Mucosa of rectum (tissue), 2 donors: ENCODE measurements at regions not wholly inside any gene's neighbourhood (a gene's known extent, or its start where the extent isn't known, plus 50 kb on each side); places are given as distances from the start of the nearest gene placed in this dataset.
A peak's percentile ranks its signal among the peaks of the same experiment; 100 is the strongest.

Experiments used
- H3K27ac ChIP-seq, 2 donors: one replicate each; pipeline ENCODE4 v1.7.0; 2013; ENCODE audit warnings: inconsistent platforms in 2 of 2, low read depth in 2 of 2, low read length in 2 of 2
- H3K27me3 ChIP-seq, 2 donors: one replicate each; pipeline ENCODE4 v1.7.0; 2013; ENCODE audit warnings: low read length in 2 of 2; ENCODE audit not compliant: control insufficient read depth in 2 of 2, insufficient read depth in 2 of 2
- H3K36me3 ChIP-seq, 2 donors: one replicate each; pipeline ENCODE4 v1.7.0; 2013; ENCODE audit warnings: low read length in 2 of 2; ENCODE audit not compliant: control insufficient read depth in 2 of 2, insufficient read depth in 2 of 2
- H3K4me1 ChIP-seq, 2 donors: one replicate each; pipeline ENCODE4 v1.7.0; 2013; ENCODE audit warnings: low read length in 2 of 2, mild to moderate bottlenecking in 1 of 2; ENCODE audit not compliant: control insufficient read depth in 2 of 2, insufficient read depth in 2 of 2
- H3K4me3 ChIP-seq, 2 donors: one replicate each; pipeline ENCODE4 v1.7.0; 2013; ENCODE audit warnings: low read length in 2 of 2
- H3K9ac ChIP-seq, 2 donors: one replicate each; pipeline ENCODE4 v1.7.0; 2013; ENCODE audit warnings: low read length in 2 of 2, low read depth in 1 of 2, mild to moderate bottlenecking in 1 of 2
- H3K9me3 ChIP-seq, 2 donors: one replicate each; pipeline ENCODE4 v1.7.0; 2013; ENCODE audit warnings: low read length in 2 of 2; ENCODE audit not compliant: control insufficient read depth in 2 of 2
- donor health status: healthy.
- donor health status: Normal muscosa, but diverticular disease.

DNA sequence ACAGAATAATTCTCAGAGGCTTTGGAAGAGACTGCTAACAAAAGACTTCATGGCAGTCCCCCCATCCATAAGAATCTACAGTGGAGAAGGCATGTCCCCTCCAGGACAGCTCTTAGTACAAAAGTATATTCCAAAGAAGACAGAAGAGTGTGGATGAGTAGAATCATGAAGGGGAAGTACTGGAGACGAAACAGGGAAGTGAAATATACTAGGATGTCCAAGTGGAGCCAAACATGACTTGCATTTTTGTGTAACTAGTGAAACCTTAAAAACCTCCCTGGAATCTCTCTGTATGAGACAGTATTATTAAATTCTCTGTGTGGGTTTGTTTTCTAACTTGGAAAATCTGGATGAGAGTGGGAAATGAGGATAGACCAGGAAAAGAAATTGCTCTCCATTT is 312.4 kb downstream of the RSL24D1 start:
- no peak overlapping the region for H3K9ac ChIP-seq
- H3K4me3 ChIP-seq, result no peak overlapping the region
- no peaks in the 10 kb centered on the region for H3K27me3 ChIP-seq
- no peaks in the 10 kb centered on the region for H3K4me1 ChIP-seq
- H3K27ac ChIP-seq, result peak overlapping the region in 1 of 2 donors; percentile 9
- peaks cover 2% of the 10 kb centered on the region in 2 donors for H3K9me3 ChIP-seq
- H3K36me3 ChIP-seq, result no peaks in the 10 kb centered on the region

DNA sequence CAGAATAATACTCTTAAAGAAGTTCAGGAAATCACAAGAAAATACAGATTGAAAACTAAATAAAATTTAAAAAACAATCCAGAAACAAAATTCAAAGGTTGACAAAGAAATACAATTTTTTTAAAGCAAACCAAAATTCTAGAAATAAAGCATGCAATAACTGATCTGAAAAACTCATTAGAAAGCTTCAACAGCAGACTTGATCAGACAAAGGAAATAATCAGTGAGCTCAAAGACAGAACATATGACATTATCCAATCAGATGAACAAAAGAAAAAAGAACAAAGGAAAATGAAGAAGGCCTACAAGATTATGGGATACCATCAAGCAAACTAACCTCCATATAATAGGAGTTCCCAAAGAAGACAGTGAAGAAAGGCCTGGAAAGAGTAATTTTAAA is 336.8 kb downstream of the RSL24D1 start:
- Histone ChIP-seq H3K27ac (no peak overlapping the region), H3K9me3 (peaks cover 0 to 6% of the 10 kb centered on the region in 2 donors)

DNA sequence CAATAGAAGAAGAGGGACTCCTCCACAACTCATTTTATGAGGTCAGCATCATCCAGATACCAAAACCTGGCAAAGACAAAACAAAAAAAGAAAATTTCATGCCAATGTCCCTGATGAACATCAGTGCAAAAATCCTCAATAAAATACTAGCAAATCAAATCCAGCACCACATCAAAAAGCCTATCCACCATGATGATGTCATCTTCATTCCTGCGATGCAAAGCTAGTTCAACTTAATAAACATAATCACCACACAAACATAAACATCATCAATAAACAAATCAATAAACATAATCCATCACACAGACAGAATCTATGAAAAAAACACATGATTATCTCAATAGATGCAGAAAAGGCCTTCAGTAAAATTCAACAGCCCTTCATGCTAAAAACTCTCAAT is 342.1 kb downstream of the RSL24D1 start:
- Histone ChIP-seq H3K4me1 (no peaks in the 10 kb centered on the region), H3K9me3 (peaks cover 0 to 6% of the 10 kb centered on the region in 2 donors), H3K36me3 (no peaks in the 10 kb centered on the region), H3K27ac (no peak overlapping the region), H3K27me3 (no peaks in the 10 kb centered on the region), H3K9ac (no peak overlapping the region), H3K4me3 (no peak overlapping the region)

More for the DNA sequence above, 336.8 kb downstream of the RSL24D1 start:
- Histone ChIP-seq H3K4me3 (no peak overlapping the region), H3K27me3 (no peaks in the 10 kb centered on the region), H3K9ac (no peak overlapping the region), H3K36me3 (no peaks in the 10 kb centered on the region), H3K4me1 (no peaks in the 10 kb centered on the region)

DNA sequence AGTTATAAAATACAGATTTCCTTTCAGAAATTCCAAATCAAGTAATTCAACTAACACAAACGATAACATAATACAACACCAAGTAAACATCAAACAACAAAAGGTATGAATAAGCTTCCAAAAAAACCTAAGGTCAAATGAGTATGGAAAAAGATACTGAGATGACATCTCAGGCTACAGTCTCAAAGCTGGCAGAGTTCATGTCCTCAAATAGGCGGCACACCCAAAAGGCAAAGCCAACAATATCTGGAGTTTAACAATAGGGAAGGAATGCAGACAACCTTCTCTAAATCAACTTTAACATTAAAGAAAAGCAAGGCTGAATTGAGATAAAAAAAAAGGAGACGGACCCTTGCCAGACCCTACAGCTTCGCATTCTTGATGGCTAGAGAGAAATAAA is 346.6 kb downstream of the RSL24D1 start:
- Histone ChIP-seq H3K36me3 (no peaks in the 10 kb centered on the region), H3K27ac (no peak overlapping the region), H3K9ac (no peak overlapping the region), H3K9me3 (no peaks in the 10 kb centered on the region), H3K27me3 (no peaks in the 10 kb centered on the region), H3K4me1 (no peaks in the 10 kb centered on the region), H3K4me3 (no peak overlapping the region)

DNA sequence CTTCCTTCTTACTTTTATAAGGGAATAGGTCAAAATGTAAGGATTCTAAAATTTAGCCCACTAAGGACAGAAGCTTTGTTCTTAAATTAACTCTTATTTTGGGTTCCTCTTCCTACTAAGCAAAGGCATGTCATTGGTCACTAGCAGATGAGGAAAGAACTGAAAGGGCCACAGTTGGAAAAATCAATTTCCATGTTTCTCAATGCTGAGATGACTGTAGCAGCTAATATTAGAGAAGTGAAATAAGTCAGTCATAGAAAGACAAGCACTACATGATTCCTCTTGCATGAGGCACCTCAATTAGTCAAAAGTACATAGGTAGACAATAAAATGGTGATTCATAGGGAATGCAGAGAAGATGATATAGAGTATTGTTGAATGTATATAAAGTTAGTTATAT is 353.7 kb downstream of the RSL24D1 start:
- Histone ChIP-seq H3K36me3 (no peaks in the 10 kb centered on the region), H3K9ac (no peak overlapping the region), H3K4me1 (no peaks in the 10 kb centered on the region), H3K27ac (no peak overlapping the region), H3K4me3 (no peak overlapping the region), H3K9me3 (no peaks in the 10 kb centered on the region), H3K27me3 (no peaks in the 10 kb centered on the region)

DNA sequence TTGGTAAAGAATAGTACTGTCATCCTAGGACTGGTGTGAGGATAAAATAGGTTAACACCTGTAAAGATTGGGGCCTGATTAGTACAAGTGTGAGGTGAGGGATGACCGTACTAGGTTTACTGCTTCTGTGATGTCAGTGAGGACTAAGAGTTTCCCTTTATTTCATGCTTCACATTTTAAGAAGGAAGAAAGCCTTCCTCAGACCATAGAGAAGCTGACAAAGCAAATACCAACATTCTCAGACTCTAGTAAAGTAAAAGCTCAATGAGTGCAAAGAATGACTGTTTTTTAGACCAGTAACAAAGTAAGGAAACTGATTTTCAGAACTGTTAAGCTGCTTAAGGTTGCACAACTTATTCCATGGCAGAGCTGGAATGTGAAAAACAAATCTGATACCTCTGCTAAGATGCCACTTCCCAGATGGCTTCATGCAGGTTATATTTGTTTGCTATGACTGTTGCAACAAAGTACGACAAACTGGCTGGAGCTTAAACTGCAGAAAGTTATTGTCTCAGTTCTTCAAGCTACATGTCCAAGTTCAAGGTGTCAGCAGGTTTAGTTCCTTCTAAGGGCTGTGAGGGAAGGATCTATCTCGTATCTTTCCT is 354.9 kb downstream of the RSL24D1 start:
- Histone ChIP-seq H3K27me3 (no peaks in the 10 kb centered on the region), H3K4me1 (no peaks in the 10 kb centered on the region), H3K9ac (no peak overlapping the region), H3K9me3 (no peaks in the 10 kb centered on the region), H3K4me3 (no peak overlapping the region), H3K27ac (no peak overlapping the region), H3K36me3 (no peaks in the 10 kb centered on the region)

DNA sequence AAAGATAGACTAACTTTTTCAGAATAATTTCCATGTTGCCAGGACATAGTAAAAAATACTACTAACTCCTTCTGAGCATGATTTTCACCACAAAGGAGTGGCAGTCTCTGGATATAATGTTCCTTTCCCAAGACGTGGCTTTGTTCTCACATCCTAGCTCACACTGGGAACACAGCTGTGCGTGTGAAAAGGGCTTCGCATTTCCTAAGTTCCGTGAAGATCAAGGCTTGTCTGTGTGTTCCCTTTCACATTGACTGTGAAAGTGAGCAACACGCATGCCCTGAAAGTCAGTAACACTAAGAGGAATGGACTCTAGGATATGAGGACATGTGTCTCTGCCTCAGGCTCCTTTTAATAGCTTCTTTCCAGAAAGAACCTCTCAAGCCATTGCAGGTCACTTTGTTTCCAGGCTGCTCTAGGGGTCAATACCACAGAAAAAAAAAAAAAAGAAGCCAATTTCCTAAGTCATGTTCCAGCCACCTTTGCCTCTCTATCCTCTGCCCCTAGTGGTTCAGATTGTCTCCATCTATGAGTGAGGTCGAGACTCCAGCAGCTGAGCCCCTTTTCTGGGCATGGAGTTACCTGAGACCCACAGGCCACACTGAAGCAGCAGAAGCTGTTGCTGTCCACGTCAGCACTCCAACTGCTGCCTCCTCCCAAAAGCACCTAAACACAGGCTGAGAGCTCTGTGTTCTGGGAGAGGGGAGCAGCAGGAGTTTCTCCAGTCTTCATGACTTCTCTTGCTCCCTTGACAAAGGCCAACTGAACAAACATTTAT is 355.9 kb downstream of the RSL24D1 start:
- Histone ChIP-seq H3K4me1 (no peaks in the 10 kb centered on the region), H3K27me3 (no peaks in the 10 kb centered on the region), H3K9me3 (no peaks in the 10 kb centered on the region), H3K36me3 (no peaks in the 10 kb centered on the region), H3K4me3 (no peak overlapping the region), H3K9ac (no peak overlapping the region), H3K27ac (no peak overlapping the region)

DNA sequence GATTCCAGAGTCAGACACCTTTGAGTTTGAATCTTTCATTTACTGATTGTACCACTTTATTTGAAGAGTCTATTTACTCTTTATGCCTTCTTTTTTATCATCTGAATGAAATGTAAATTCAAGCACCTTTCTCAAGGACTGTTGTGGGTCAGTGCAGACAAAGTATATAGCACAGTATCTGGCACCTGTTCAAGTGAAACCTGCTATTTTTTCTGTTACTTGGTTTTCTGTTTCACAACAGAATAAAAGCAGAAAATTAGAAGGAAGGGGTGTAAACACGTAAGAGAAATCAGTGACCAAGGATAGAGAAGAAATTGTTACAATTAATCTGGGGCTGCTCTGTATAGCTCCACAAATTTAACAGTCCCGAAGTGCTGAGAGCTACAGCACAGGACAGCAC is 357.4 kb downstream of the RSL24D1 start:
- Histone ChIP-seq H3K4me3 (no peak overlapping the region), H3K36me3 (no peaks in the 10 kb centered on the region), H3K9me3 (peaks cover 0 to 2% of the 10 kb centered on the region in 2 donors), H3K27ac (no peak overlapping the region), H3K27me3 (no peaks in the 10 kb centered on the region), H3K4me1 (no peaks in the 10 kb centered on the region), H3K9ac (no peak overlapping the region)

DNA sequence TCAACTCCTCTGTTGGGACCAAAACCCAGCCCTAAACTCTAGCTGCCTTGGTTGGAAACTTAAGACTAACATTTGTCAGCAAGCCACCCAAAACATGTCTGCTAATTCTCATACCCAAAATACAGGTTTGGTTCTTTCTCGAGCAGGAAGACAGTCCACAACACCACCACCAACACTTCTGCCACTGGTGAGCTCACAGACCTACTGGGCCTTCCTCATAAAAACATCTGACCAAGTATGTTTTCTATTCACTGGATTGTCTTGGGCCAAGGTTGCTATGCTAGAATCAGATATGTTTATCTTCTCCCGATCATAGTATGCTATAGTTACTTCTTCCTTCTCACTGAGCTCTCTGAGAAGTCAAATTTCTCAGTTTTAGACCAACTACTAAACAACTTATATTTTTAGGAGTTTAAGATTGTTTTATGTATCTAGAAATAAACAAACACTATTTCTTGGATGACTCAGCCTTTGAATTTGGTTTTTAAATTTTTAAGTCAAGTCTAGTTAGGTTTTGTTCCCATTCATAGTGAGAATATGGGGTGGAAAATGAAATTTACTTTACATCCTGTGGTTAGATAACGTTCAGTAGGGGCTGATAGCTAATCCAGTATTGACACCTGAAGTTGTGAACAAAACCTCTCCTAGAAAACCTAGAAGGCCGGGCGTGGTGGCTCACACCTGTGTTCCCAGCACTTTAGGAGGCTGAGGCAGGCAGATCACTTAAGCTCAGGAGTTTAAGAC is 360.5 kb downstream of the RSL24D1 start:
- Histone ChIP-seq H3K27ac (no peak overlapping the region), H3K27me3 (no peaks in the 10 kb centered on the region), H3K4me3 (no peak overlapping the region), H3K4me1 (no peaks in the 10 kb centered on the region), H3K9me3 (peaks cover 0 to 2% of the 10 kb centered on the region in 2 donors), H3K36me3 (no peaks in the 10 kb centered on the region), H3K9ac (no peak overlapping the region)

DNA sequence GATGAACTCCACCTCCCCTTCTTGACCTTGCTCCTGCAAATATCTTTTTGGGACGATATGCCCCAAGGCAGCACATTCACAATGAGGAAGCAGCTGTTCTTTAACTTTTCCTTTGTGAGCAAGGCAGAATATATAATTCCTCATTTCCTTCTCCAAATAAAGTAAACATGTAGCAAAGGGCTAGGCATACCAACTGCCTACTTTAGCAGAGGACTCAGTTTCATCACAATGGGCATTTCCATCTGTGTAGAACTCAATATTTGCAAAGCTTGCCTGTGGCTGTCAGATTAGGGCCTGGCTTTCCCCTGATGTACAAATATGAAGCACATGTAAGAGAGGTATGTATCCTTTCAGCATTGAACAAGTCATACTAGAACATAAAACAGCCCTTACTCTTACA is 366.9 kb downstream of the RSL24D1 start:
- Histone ChIP-seq H3K36me3 (no peaks in the 10 kb centered on the region), H3K27me3 (no peaks in the 10 kb centered on the region), H3K9me3 (peaks cover 0 to 6% of the 10 kb centered on the region in 2 donors), H3K4me1 (no peaks in the 10 kb centered on the region), H3K27ac (no peak overlapping the region), H3K9ac (no peak overlapping the region), H3K4me3 (no peak overlapping the region)
